Effector memory CD8-positive, alpha-beta T cell (primary cell): ENCODE measurements at regions not wholly inside any gene's neighbourhood (a gene's known extent, or its start where the extent isn't known, plus 50 kb on each side); places are given as distances from the start of the nearest gene placed in this dataset.

ENCODE experiments used
- ATAC-seq: fragments of 150-1000 bp; cut with Tn5 transposase; replicated peaks from 2 replicates; pipeline ENCODE4 v1.10.0; 2021; ENCODE audit warnings: mild to moderate bottlenecking, moderate library complexity
- DNase-seq, 3 experiments: peaks; one replicate each; pipeline ENCODE4 v3.0.0; 2021
- H3K27ac Mint-ChIP-seq, 2 donors: one replicate each; pipeline ENCODE4 v1.8.0; 2022; ENCODE audit warnings: mild to moderate bottlenecking in 2 of 2, mixed read lengths in 2 of 2, moderate library complexity in 2 of 2
- H3K27me3 Mint-ChIP-seq, 2 donors: one replicate each; pipeline ENCODE4 v1.8.0; 2022; ENCODE audit warnings: mixed read lengths in 2 of 2
- H3K36me3 Mint-ChIP-seq: one replicate; pipeline ENCODE4 v1.8.0; 2022; ENCODE audit warnings: mild to moderate bottlenecking, moderate library complexity, mixed read lengths; ENCODE audit not compliant: insufficient read depth
- H3K4me1 Mint-ChIP-seq, 2 donors: one replicate each; pipeline ENCODE4 v1.8.0; 2022; ENCODE audit warnings: low read depth in 2 of 2, mixed read lengths in 2 of 2
- H3K4me3 Mint-ChIP-seq, 2 donors: one replicate each; pipeline ENCODE4 v1.8.0; 2022; ENCODE audit warnings: mild to moderate bottlenecking in 2 of 2, mixed read lengths in 2 of 2, moderate library complexity in 2 of 2
- H3K9me3 Mint-ChIP-seq, 2 donors: one replicate each; pipeline ENCODE4 v1.8.0; 2022; ENCODE audit warnings: mixed read lengths in 2 of 2

DNA sequence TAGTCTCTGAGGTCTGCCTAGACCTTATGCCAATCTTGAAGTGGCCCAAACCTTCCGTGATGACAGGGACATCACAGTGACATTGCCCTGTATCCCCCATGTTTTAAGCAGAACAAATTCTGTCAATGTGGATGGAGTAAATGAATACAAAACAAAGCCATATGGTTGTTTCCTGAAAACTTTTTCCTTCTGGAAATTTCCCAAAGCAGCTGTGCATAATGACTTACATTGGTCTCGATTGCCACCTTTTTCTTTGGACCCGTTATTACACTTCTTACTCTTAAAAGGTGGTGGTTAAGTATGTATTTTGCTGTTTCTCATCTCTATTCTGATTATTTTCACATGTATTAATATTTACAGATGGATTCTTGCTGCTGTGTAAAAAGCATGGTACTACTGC is 411.2 kb upstream of the KLF6 start:
- Mint-ChIP-seq H3K4me1 (peaks cover 0 to 4% of the 10 kb centered on the region in 2 donors), H3K4me3 (no peak overlapping the region), H3K9me3 (no peaks in the 10 kb centered on the region), H3K36me3 (peaks cover 3% of the 10 kb centered on the region), H3K27me3 (peaks cover 0 to 1% of the 10 kb centered on the region in 2 donors), H3K27ac (no peak overlapping the region)
- ATAC-seq (no peak), DNase-seq (no peak)

GRCh38 chr10:4195213-4195612 is 410.2 kb upstream of the KLF6 start:
- Mint-ChIP-seq H3K27ac (no peak overlapping the region), H3K36me3 (peaks cover 3% of the 10 kb centered on the region), H3K4me3 (no peak overlapping the region), H3K9me3 (no peaks in the 10 kb centered on the region), H3K27me3 (no peaks in the 10 kb centered on the region), H3K4me1 (peaks cover 0 to 4% of the 10 kb centered on the region in 2 donors)
- DNase-seq: no peak
- ATAC-seq: no peak

DNA sequence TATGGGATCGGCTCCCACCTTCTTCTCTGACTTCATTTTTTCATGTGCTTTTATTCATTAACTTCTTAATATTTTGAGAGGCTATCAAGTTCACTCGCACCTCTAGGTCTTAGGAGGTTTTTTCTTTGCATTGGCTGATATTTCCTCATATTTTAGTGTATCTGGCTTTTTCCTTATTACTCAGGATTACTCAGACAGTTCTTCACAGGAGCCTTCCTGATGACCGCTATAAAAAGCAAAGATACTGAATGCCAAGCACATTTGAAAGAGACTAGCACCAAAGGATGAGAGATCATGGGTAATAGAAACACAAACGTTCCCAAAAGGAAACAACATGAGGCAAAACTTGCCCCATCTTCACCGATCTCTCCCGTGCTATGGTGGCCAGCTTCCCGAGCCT is 409.2 kb upstream of the KLF6 start:
- DNase-seq: no peak
- no peak overlapping the region for H3K4me3 Mint-ChIP-seq
- no peak overlapping the region for H3K27ac Mint-ChIP-seq
- peaks cover 0 to 4% of the 10 kb centered on the region in 2 donors for H3K4me1 Mint-ChIP-seq
- H3K9me3 Mint-ChIP-seq: no peaks in the 10 kb centered on the region
- H3K36me3 Mint-ChIP-seq: peaks cover 3% of the 10 kb centered on the region
- no peaks in the 10 kb centered on the region for H3K27me3 Mint-ChIP-seq
- no peak for ATAC-seq

DNA sequence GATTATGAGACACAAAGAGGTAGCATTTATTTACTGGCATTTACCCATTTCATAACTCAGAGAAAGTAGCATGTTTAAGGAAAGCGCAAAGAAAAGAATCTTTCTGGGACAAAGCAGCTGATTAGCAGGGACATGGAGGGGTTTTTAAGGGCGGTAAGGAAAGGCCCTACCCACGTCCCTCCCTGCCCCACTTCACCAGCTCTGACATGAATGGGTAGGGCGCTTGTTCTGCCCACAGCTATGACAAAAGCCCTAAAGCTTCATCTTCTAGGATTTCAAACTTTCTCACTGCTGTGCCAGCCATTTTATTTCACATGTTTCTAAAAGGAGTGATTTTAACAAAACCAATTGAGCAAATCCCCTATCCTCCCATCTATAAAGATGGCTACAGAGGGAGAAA is 406.9 kb upstream of the KLF6 start:
- Mint-ChIP-seq H3K27ac (no peak overlapping the region), H3K9me3 (no peaks in the 10 kb centered on the region), H3K36me3 (peaks cover 3% of the 10 kb centered on the region), H3K4me3 (no peak overlapping the region), H3K4me1 (peaks cover 0 to 3% of the 10 kb centered on the region in 2 donors), H3K27me3 (no peaks in the 10 kb centered on the region)
- DNase-seq: no peak
- no peak for ATAC-seq

GRCh38 chr10:4191354-4191753 is 406.3 kb upstream of the KLF6 start:
- Mint-ChIP-seq H3K27ac (no peak overlapping the region), H3K4me3 (no peak overlapping the region), H3K27me3 (no peaks in the 10 kb centered on the region), H3K4me1 (no peaks in the 10 kb centered on the region), H3K9me3 (no peaks in the 10 kb centered on the region), H3K36me3 (peaks cover 3% of the 10 kb centered on the region)
- DNase-seq (no peak), ATAC-seq (no peak)

DNA sequence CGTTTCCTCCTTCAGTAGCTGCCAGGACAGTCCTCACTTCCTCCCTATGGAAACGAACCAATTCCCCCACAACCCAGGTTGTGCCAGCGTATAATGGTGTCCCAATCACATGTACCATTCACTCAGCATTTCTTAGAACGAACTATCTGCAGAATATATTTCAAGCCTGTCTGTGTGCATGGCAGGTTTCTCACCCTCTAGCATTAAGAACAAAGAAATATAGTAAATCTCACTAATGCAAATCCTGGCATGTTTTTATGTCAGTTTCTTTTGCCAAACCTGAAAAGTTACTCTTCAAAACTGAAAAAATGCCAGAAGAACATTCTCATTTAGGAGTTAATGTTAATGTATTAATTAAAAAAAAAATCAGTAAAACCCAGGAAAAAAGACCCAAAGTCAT is 405.9 kb upstream of the KLF6 start:
- Mint-ChIP-seq H3K27me3 (no peaks in the 10 kb centered on the region), H3K9me3 (no peaks in the 10 kb centered on the region), H3K4me3 (no peak overlapping the region), H3K27ac (no peak overlapping the region), H3K4me1 (no peaks in the 10 kb centered on the region), H3K36me3 (peaks cover 3% of the 10 kb centered on the region)
- DNase-seq (no peak), ATAC-seq (no peak)

DNA sequence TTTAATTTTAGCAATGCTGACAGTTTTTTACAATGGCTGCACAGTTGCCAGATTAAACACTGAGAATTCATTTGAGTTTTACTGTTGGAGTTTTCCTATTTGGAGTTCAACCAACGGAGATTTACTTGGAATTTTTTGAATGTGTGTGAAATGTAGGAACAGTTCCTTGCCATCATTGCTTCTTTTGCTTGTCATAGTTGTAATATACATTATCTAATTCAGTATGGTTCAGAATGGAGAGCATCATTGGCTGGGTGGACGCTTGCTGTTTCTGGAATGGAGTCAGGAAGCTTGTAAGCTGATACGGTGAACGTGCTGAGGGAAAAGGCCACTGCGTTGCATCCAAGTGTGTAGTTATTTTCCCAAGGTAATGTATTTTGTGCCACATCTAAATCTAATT is 404.3 kb upstream of the KLF6 start:
- no peak overlapping the region for H3K27ac Mint-ChIP-seq
- no peak overlapping the region for H3K4me3 Mint-ChIP-seq
- H3K36me3 Mint-ChIP-seq: no peaks in the 10 kb centered on the region
- no peak for ATAC-seq
- DNase-seq: no peak
- no peaks in the 10 kb centered on the region for H3K4me1 Mint-ChIP-seq
- H3K9me3 Mint-ChIP-seq: no peaks in the 10 kb centered on the region
- no peaks in the 10 kb centered on the region for H3K27me3 Mint-ChIP-seq

GRCh38 chr10:4188406-4188805 is 403.4 kb upstream of the KLF6 start:
- no peaks in the 10 kb centered on the region for H3K36me3 Mint-ChIP-seq

GRCh38 chr10:4186849-4187540 is 402.0 kb upstream of the KLF6 start:
- Mint-ChIP-seq H3K27ac (no peak overlapping the region), H3K9me3 (no peaks in the 10 kb centered on the region), H3K4me3 (no peak overlapping the region), H3K27me3 (no peaks in the 10 kb centered on the region), H3K4me1 (peaks cover 0 to 8% of the 10 kb centered on the region in 2 donors), H3K36me3 (no peaks in the 10 kb centered on the region)
- DNase-seq (no peak), ATAC-seq (no peak)

More at GRCh38 chr10:4188406-4188805, 403.4 kb upstream of the KLF6 start:
- H3K4me1 Mint-ChIP-seq: peaks cover 0 to 8% of the 10 kb centered on the region in 2 donors
- no peak overlapping the region for H3K4me3 Mint-ChIP-seq
- ATAC-seq (no peak), DNase-seq (no peak)
- no peak overlapping the region for H3K27ac Mint-ChIP-seq
- H3K27me3 Mint-ChIP-seq: no peaks in the 10 kb centered on the region
- no peaks in the 10 kb centered on the region for H3K9me3 Mint-ChIP-seq

- Mint-ChIP-seq H3K27me3 (no peaks in the 10 kb centered on the region), H3K4me3 (no peak overlapping the region), H3K9me3 (no peaks in the 10 kb centered on the region), H3K4me1 (peaks cover 1 to 8% of the 10 kb centered on the region in 2 donors), H3K27ac (no peak overlapping the region), H3K36me3 (no peaks in the 10 kb centered on the region)
- DNase-seq (no peak), ATAC-seq (no peak)
Observed at GRCh38 chr10:4183761-4184261, 398.8 kb upstream of the KLF6 start.

GRCh38 chr10:4181621-4182049 is 396.6 kb upstream of the KLF6 start:
- Mint-ChIP-seq H3K9me3 (no peaks in the 10 kb centered on the region), H3K27ac (no peak overlapping the region), H3K4me1 (peaks cover 1 to 8% of the 10 kb centered on the region in 2 donors), H3K4me3 (no peak overlapping the region), H3K36me3 (no peaks in the 10 kb centered on the region), H3K27me3 (no peaks in the 10 kb centered on the region)
- no peak for ATAC-seq
- DNase-seq: no peak

DNA sequence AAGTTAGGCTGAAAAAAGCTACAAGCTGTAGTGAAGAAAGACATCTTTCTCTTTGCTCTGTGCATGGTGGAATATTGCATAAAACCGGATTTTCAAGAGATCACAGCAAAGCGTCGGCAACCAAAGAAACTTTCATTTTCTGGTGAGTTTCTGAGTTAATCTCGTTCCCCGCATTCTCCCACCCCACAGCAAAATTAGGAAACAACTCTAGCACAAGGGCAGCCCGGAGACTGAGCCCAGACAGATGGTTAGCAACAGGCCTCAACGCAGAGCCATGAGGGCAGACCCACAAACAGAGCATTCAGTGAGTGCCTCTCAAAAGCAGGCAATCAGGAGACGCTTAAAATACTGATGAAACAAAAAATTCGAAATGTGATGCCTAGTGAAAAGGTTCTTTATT is 396.1 kb upstream of the KLF6 start:
- H3K27ac Mint-ChIP-seq: no peak overlapping the region
- ATAC-seq: no peak
- no peaks in the 10 kb centered on the region for H3K9me3 Mint-ChIP-seq
- H3K4me3 Mint-ChIP-seq: no peak overlapping the region
- H3K4me1 Mint-ChIP-seq: peaks cover 1 to 8% of the 10 kb centered on the region in 2 donors
- no peaks in the 10 kb centered on the region for H3K27me3 Mint-ChIP-seq
- no peak for DNase-seq
- no peaks in the 10 kb centered on the region for H3K36me3 Mint-ChIP-seq

DNA sequence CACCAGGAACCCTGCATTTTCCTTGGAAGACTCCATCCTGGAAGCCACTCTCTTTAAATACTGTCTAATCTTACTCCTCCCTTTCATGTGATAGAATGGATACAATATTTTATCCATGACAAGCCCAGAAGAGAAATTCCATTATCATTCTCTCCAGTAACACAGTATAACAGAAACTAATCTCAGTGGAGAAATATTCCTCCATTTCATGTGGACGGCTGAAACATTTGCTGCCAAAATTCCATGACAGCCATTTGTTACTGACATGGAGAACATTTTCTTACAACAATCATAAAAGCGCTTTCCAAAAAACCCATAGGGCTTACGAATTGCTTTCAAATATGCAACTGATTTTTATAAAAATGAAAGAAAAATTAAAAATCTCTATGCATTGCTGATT is 392.8 kb upstream of the KLF6 start:
- DNase-seq (no peak), ATAC-seq (no peak)
- Mint-ChIP-seq H3K27me3 (no peaks in the 10 kb centered on the region), H3K9me3 (no peaks in the 10 kb centered on the region), H3K36me3 (no peaks in the 10 kb centered on the region), H3K4me3 (no peak overlapping the region), H3K27ac (no peak overlapping the region), H3K4me1 (peaks cover 0 to 1% of the 10 kb centered on the region in 2 donors)

DNA sequence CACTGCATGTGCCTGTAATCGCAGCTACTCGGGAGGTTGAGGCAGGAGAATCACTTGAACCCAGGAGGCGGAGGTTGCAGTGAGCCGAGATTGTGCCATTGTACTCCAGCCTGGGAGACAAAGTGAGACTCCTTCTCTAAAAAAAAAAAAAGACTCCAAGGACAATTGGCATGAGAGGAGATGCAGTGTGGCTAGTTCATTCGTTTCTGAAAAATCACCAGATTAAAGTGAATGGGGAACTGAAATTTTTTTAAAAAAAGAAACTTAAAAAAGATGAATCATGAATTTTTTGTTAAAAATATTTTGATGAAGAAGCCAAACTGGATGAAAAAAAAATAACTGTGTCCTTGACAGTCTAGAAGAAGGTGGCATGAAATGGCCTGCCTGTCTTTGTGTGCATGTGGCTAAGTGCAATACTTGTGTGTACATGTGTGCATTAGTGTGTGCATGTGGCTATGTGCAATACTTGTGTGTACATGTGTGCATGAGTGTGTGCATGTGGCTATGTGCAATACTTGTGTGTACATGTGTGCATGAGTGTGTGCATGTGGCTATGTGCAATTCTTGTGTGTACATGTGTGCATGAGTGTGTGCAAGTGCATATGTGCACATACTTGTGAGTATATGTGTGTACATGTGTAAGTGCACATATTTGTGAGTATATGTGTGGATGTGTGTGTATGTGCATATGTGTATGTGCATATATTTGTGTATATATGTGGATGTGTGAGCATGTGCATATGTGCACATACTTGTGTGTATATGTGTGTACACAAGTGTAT is 391.7 kb upstream of the KLF6 start:
- Mint-ChIP-seq H3K9me3 (no peaks in the 10 kb centered on the region), H3K27ac (no peak overlapping the region), H3K27me3 (no peaks in the 10 kb centered on the region), H3K36me3 (no peaks in the 10 kb centered on the region), H3K4me1 (peaks cover 0 to 1% of the 10 kb centered on the region in 2 donors), H3K4me3 (no peak overlapping the region)
- DNase-seq (no peak), ATAC-seq (no peak)
